Liver (tissue), 8 donors: ENCODE measurements at regions not wholly inside any gene's neighbourhood (a gene's known extent, or its start where the extent isn't known, plus 50 kb on each side); places are given as distances from the start of the nearest gene placed in this dataset.

Experiments used
- DNase-seq: peaks from one replicate; pipeline ENCODE4 v3.0.0-alpha.2; 2017; ENCODE audit warnings: low spot score
- H3K27ac ChIP-seq, 2 donors: one replicate each; pipeline ENCODE4 v1.7.0; 2013; ENCODE audit warnings: inconsistent platforms in 2 of 2, low read length in 2 of 2, control low read depth in 1 of 2, low read depth in 1 of 2, mild to moderate bottlenecking in 1 of 2
- H3K27me3 ChIP-seq, 4 donors: one replicate each; pipeline versions ENCODE4 v1.6.1 to v1.7.0; 2013; ENCODE audit warnings: low read length in 3 of 4, inconsistent platforms in 1 of 4, mild to moderate bottlenecking in 1 of 4, moderate library complexity in 1 of 4; ENCODE audit not compliant: control insufficient read depth in 4 of 4, insufficient read depth in 4 of 4
- H3K36me3 ChIP-seq, 4 donors: one replicate each; pipeline versions ENCODE4 v1.6.1 to v1.7.0; 2013; ENCODE audit warnings: low read length in 3 of 4, mild to moderate bottlenecking in 3 of 4, low read depth in 1 of 4, moderate library complexity in 1 of 4; ENCODE audit not compliant: control insufficient read depth in 4 of 4, insufficient read depth in 3 of 4
- H3K4me1 ChIP-seq, 4 donors: one replicate each; pipeline versions ENCODE4 v1.6.1 to v1.7.0; 2013; ENCODE audit warnings: low read length in 3 of 4, mild to moderate bottlenecking in 3 of 4, moderate library complexity in 1 of 4; ENCODE audit not compliant: control insufficient read depth in 4 of 4, insufficient read depth in 4 of 4
- H3K4me3 ChIP-seq, 3 donors: one replicate each; pipeline versions ENCODE4 v1.6.1 to v1.7.0; 2013; ENCODE audit warnings: low read length in 3 of 3, control low read depth in 1 of 3, low read depth in 1 of 3, mild to moderate bottlenecking in 1 of 3
- H3K9ac ChIP-seq, 2 donors: one replicate each; pipeline ENCODE4 v1.7.0; 2013; ENCODE audit warnings: low read length in 2 of 2, mild to moderate bottlenecking in 2 of 2, moderate library complexity in 2 of 2, control low read depth in 1 of 2, low read depth in 1 of 2
- H3K9me3 ChIP-seq, 4 donors: one replicate each; pipeline versions ENCODE4 v1.6.1 to v1.7.0; 2013; ENCODE audit warnings: low read length in 3 of 4; ENCODE audit not compliant: control insufficient read depth in 4 of 4
- ATF3 ChIP-seq: IDR thresholded peaks from 2 replicates; pipeline ENCODE4 v1.6.1; 2016; ENCODE audit warnings: antibody characterized with exemption
- CTCF ChIP-seq: fragments of 150-350 bp; IDR thresholded peaks from 2 replicates; pipeline ENCODE4 v1.5.1; 2017; ENCODE audit warnings: improper control_type of control experiment, low read depth, low read length; ENCODE audit not compliant: missing input control
- EGR1 ChIP-seq, 2 donors: IDR thresholded peaks; 2 replicates each; pipeline ENCODE4 v1.6.1; 2016 to 2018; ENCODE audit warnings: antibody characterized with exemption in 2 of 2, low read depth in 2 of 2
- GABPA ChIP-seq, 2 donors: IDR thresholded peaks in 1 of 2; conservative IDR thresholded peaks in 1 of 2; 2 replicates each; pipeline ENCODE4 v1.6.1; 2016; ENCODE audit warnings: antibody characterized with exemption in 2 of 2, mild to moderate bottlenecking in 1 of 2, moderate library complexity in 1 of 2
- HNF4A ChIP-seq, 2 donors: conservative IDR thresholded peaks; 2 replicates each; pipeline ENCODE4 v1.6.1; 2016; ENCODE audit warnings: antibody characterized with exemption in 2 of 2, mild to moderate bottlenecking in 2 of 2
- MAX ChIP-seq: IDR thresholded peaks from 2 replicates; pipeline ENCODE4 v1.6.1; 2016; ENCODE audit warnings: antibody characterized with exemption
- RAD21 ChIP-seq, 2 donors: IDR thresholded peaks; 2 replicates each; pipeline ENCODE4 v1.6.1; 2016; ENCODE audit warnings: antibody characterized with exemption in 2 of 2, mild to moderate bottlenecking in 2 of 2
- RXRA ChIP-seq, 2 donors: IDR thresholded peaks; 2 replicates each; pipeline ENCODE4 v1.6.1; 2017 to 2018; ENCODE audit warnings: antibody characterized with exemption in 2 of 2, mild to moderate bottlenecking in 1 of 2
- SP1 ChIP-seq: IDR thresholded peaks from 2 replicates; pipeline ENCODE4 v1.6.1; 2018; ENCODE audit warnings: antibody characterized with exemption, mild to moderate bottlenecking
- TAF1 ChIP-seq: conservative IDR thresholded peaks from 2 replicates; pipeline ENCODE4 v1.6.1; 2016; ENCODE audit warnings: antibody characterized with exemption, mild to moderate bottlenecking
- YY1 ChIP-seq: IDR thresholded peaks from 2 replicates; pipeline ENCODE4 v1.6.1; 2016; ENCODE audit warnings: antibody characterized with exemption, mild to moderate bottlenecking
- ZBTB33 ChIP-seq: IDR thresholded peaks from 2 replicates; pipeline ENCODE4 v1.6.1; 2016; ENCODE audit warnings: antibody characterized with exemption
- WGBS: extraction: QIAGEN DNeasy Blood & Tissue Kit; methylation state at CpG from one replicate; pipeline ENCODE4 v1.1.7; 2013; 5-methylcytosine and 5-hydroxymethylcytosine counted together
- donor health status: healthy.
- donor health status: healthy.
- donor health status: healthy.
- donor health status: healthy.
- donor health status: healthy.

- no peak for TF ChIP-seq CTCF
These were observed 132.5 kb downstream of the OLFM1 start (continued) for GRCh38 chr9:135219676-135220600.

- WGBS, result 80% methylated on average over 28 of the region's 28 CpGs
- DNase-seq, result no peak
- H3K36me3 ChIP-seq, result no peaks in the 10 kb centered on the region
- TF ChIP-seq RAD21 (IDR thresholded peaks at IDR 0.05) (no peak), MAX (no peak), ATF3 (no peak), EGR1 (IDR thresholded peaks at IDR 0.05; ENCODE audit: low read depth in 2 of 2) (no peak), RXRA (IDR thresholded peaks at IDR 0.05) (no peak), CTCF (no peak), YY1 (no peak), HNF4A (conservative IDR thresholded peaks at IDR 0.05) (no peak), TAF1 (no peak)
- H3K27me3 ChIP-seq, result peaks cover 0 to 11% (median 1%) of the 10 kb centered on the region in 4 donors
- no peak overlapping the region for H3K9ac ChIP-seq
- H3K27ac ChIP-seq, result no peak overlapping the region
- no peak overlapping the region for H3K4me3 ChIP-seq
- no peaks in the 10 kb centered on the region for H3K9me3 ChIP-seq
- peaks cover 0 to 15% (median 7%) of the 10 kb centered on the region in 4 donors for H3K4me1 ChIP-seq
These were observed 133.4 kb downstream of the OLFM1 start for GRCh38 chr9:135220601-135221575.

GRCh38 chr9:135221576-135221950, 134.1 kb downstream of the OLFM1 start:
- H3K9me3 ChIP-seq, result no peaks in the 10 kb centered on the region
- no peak overlapping the region for H3K9ac ChIP-seq
- H3K36me3 ChIP-seq, result no peaks in the 10 kb centered on the region
- peaks cover 0 to 11% (median 1%) of the 10 kb centered on the region in 4 donors for H3K27me3 ChIP-seq
- no peak for TF ChIP-seq HNF4A (conservative IDR thresholded peaks at IDR 0.05)
- no peak for TF ChIP-seq CTCF
- no peak for TF ChIP-seq GABPA (IDR thresholded peaks at IDR 0.05 in 1 of 2, conservative IDR thresholded peaks at IDR 0.05 in 1 of 2)
- TF ChIP-seq RXRA (IDR thresholded peaks at IDR 0.05), result no peak
- TF ChIP-seq SP1, result no peak
- TF ChIP-seq ZBTB33, result no peak
- no peak for TF ChIP-seq YY1
- H3K4me3 ChIP-seq, result no peak overlapping the region
- DNase-seq, result no peak
- WGBS, result 64% methylated on average over 9 of the region's 9 CpGs
- no peak overlapping the region for H3K27ac ChIP-seq
- peaks cover 0 to 9% (median 6%) of the 10 kb centered on the region in 4 donors for H3K4me1 ChIP-seq
